ENCODE measurements at regions not wholly inside any gene's neighbourhood (a gene's known extent, or its start where the extent isn't known, plus 50 kb on each side); places are given as distances from the start of the nearest gene placed in this dataset.

DNA sequence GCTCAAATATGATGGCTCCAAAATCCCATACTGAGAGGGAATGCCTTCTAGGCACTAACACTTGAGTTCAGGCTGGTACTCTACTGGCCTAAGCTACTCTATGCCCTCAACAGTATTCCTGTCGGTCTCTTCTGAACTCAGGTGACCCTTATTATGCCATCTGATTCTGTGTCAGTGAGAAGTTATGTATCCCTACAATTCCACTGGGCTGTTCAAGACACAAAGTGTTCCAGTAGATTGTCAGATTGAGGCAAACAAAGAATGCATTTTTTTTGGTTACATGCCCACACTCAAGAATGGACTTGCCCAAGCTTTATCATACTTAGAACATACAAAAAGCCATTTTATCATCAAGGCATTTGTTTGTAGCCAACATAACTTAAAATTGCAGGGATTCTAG is 553.8 kb upstream of the PRMT6 start:
- WGBS (ENCODE audit: extremely low coverage, insufficient coverage, insufficient read length) = no CpG with 5 or more reads among the region's 1 CpG
- Histone ChIP-seq H2AFZ (ENCODE audit: insufficient read depth, low read length, poor library complexity) (no peak overlapping the region), H3K36me3 (ENCODE audit: control insufficient read depth in 1 of 2, insufficient read depth in 2 of 2, low read length in 2 of 2) (no peaks in the 10 kb centered on the region), H3K9me3 (ENCODE audit: insufficient read depth, low read depth, low read length) (no peaks in the 10 kb centered on the region), H3K27ac (ENCODE audit: low read depth, low read length) (no peak overlapping the region), H3K4ac (ENCODE audit: low read depth, low read length) (no peak overlapping the region), H3K4me2 (ENCODE audit: low read length) (no peak overlapping the region), H3K4me1 (ENCODE audit: control insufficient read depth in 1 of 2, insufficient read depth in 2 of 2, low read length in 2 of 2) (no peaks in the 10 kb centered on the region), H3K27me3 (ENCODE audit: insufficient read depth, low read length) (no peaks in the 10 kb centered on the region), H4K91ac (ENCODE audit: low read depth, low read length) (no peak overlapping the region), H2BK120ac (ENCODE audit: insufficient read depth, low read length, poor library complexity) (no peak overlapping the region), H3K4me3 (ENCODE audit: low read depth, low read length) (no peak overlapping the region), H2BK12ac (ENCODE audit: low read length) (no peak overlapping the region), H3K79me2 (ENCODE audit: control insufficient read depth, insufficient read depth, low read length, poor library complexity) (no peaks in the 10 kb centered on the region), H2AK5ac (ENCODE audit: low read length) (no peak overlapping the region), H3K9ac (ENCODE audit: low read length) (no peak overlapping the region), H4K8ac (ENCODE audit: low read depth, low read length) (no peak overlapping the region), H4K12ac (ENCODE audit: low read depth, low read length) (no peak overlapping the region), H3K79me1 (ENCODE audit: low read length) (no peaks in the 10 kb centered on the region), H3K23ac (ENCODE audit: low read length) (no peak overlapping the region), H3K14ac (ENCODE audit: low read length) (no peak overlapping the region), H2BK5ac (ENCODE audit: low read depth, low read length, poor library complexity) (no peak overlapping the region), H3K18ac (ENCODE audit: low read length) (no peak overlapping the region)
- DNase-seq = no peak

DNA sequence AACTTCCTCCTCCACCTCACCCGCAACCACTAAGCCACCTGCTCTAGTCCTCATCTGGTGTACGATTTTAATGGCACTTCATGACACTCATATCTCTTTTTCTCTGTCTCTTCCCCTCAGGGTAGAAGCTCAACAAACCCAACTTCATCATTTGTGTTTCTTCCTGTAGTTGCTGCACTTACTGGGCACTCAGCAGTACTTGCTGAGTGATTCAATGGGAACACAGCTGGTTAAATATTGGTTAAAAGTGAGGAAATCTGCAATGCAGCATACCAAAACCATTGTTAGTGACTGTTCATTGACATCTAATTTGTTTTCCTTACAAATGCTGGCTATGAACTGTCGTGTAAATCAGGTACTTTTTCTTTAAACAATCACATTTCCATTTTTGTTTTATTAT is 541.1 kb upstream of the PRMT6 start:
- no peaks in the 10 kb centered on the region for H3K9me3 ChIP-seq (ENCODE audit: insufficient read depth, low read depth, low read length)
- no peaks in the 10 kb centered on the region for H3K27me3 ChIP-seq (ENCODE audit: insufficient read depth, low read length)
- peak overlapping the region; percentile 90 for H3K23ac ChIP-seq (ENCODE audit: low read length)
- H2BK120ac ChIP-seq (ENCODE audit: insufficient read depth, low read length, poor library complexity) = no peak overlapping the region
- H4K12ac ChIP-seq (ENCODE audit: low read depth, low read length) = no peak overlapping the region
- H3K18ac ChIP-seq (ENCODE audit: low read length) = no peak overlapping the region
- no peaks in the 10 kb centered on the region for H3K79me2 ChIP-seq (ENCODE audit: control insufficient read depth, insufficient read depth, low read length, poor library complexity)
- WGBS (ENCODE audit: extremely low coverage, insufficient coverage, insufficient read length) = no CpG with 5 or more reads among the region's 3 CpGs
- no peak overlapping the region for H2AFZ ChIP-seq (ENCODE audit: insufficient read depth, low read length, poor library complexity)
- H2BK12ac ChIP-seq (ENCODE audit: low read length) = no peak overlapping the region
- no peak overlapping the region for H3K4me2 ChIP-seq (ENCODE audit: low read length)
- no peaks in the 10 kb centered on the region for H3K79me1 ChIP-seq (ENCODE audit: low read length)
- no peak overlapping the region for H2BK5ac ChIP-seq (ENCODE audit: low read depth, low read length, poor library complexity)
- no peak overlapping the region for H2AK5ac ChIP-seq (ENCODE audit: low read length)
- H3K36me3 ChIP-seq (ENCODE audit: control insufficient read depth in 1 of 2, insufficient read depth in 2 of 2, low read length in 2 of 2) = no peaks in the 10 kb centered on the region
- no peak overlapping the region for H3K4ac ChIP-seq (ENCODE audit: low read depth, low read length)
- no peak for DNase-seq
- no peak overlapping the region for H3K4me3 ChIP-seq (ENCODE audit: low read depth, low read length)
- H3K14ac ChIP-seq (ENCODE audit: low read length) = no peak overlapping the region
- no peak overlapping the region for H4K91ac ChIP-seq (ENCODE audit: low read depth, low read length)
- no peak overlapping the region for H3K27ac ChIP-seq (ENCODE audit: low read depth, low read length)
- H3K9ac ChIP-seq (ENCODE audit: low read length) = no peak overlapping the region
- no peaks in the 10 kb centered on the region for H3K4me1 ChIP-seq (ENCODE audit: control insufficient read depth in 1 of 2, insufficient read depth in 2 of 2, low read length in 2 of 2)
- no peak overlapping the region for H4K8ac ChIP-seq (ENCODE audit: low read depth, low read length)

DNA sequence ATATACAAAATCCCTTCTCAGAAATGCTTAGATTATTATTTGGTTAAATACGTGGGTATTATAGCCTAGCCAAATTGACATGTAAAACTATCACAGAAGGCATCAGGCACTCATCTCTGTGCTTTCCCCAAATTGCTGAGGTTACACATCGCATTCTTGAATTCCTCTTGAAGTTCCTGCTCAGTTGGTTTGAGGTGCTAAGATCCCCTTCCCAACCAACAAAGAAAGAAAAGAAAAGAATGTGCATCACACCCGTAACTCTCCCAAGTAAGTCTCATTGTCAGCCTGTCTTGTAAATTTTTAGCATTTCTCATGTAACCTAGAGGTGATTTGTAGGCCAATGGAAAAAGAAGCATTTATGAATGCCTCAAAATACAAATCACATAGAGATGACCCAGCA is 539.2 kb upstream of the PRMT6 start:
- H3K9me3 ChIP-seq (ENCODE audit: insufficient read depth, low read depth, low read length) = no peaks in the 10 kb centered on the region
- no peak overlapping the region for H4K8ac ChIP-seq (ENCODE audit: low read depth, low read length)
- no peaks in the 10 kb centered on the region for H3K4me1 ChIP-seq (ENCODE audit: control insufficient read depth in 1 of 2, insufficient read depth in 2 of 2, low read length in 2 of 2)

DNA sequence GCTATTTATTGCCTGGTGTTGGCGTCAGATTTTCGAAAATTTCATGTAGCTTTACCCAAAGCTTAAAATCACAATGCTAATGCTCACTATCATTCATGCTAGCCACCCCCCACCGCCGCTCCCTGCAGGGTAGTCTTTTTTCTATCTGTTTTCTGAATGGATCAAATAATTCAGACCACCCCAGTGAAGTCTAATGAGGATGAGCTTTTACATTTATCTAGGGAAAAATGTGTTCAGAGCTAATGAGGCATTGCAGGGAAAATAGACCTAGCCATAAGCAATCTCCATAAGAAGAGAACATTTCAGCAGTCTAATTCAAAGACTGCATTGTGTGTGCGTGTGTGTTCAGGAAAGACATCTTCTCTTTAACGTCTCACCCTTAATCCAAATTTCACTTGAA is 533.0 kb upstream of the PRMT6 start:
- Histone ChIP-seq H3K27ac (ENCODE audit: low read depth, low read length) (no peak overlapping the region), H2BK120ac (ENCODE audit: insufficient read depth, low read length, poor library complexity) (no peak overlapping the region), H2BK12ac (ENCODE audit: low read length) (no peak overlapping the region), H2AFZ (ENCODE audit: insufficient read depth, low read length, poor library complexity) (no peak overlapping the region), H4K8ac (ENCODE audit: low read depth, low read length) (no peak overlapping the region), H3K36me3 (ENCODE audit: control insufficient read depth in 1 of 2, insufficient read depth in 2 of 2, low read length in 2 of 2) (no peaks in the 10 kb centered on the region), H2AK5ac (ENCODE audit: low read length) (no peak overlapping the region), H4K12ac (ENCODE audit: low read depth, low read length) (no peak overlapping the region), H3K9ac (ENCODE audit: low read length) (no peak overlapping the region), H3K27me3 (ENCODE audit: insufficient read depth, low read length) (no peaks in the 10 kb centered on the region), H3K23ac (ENCODE audit: low read length) (no peak overlapping the region), H3K79me2 (ENCODE audit: control insufficient read depth, insufficient read depth, low read length, poor library complexity) (no peaks in the 10 kb centered on the region), H3K18ac (ENCODE audit: low read length) (no peak overlapping the region), H4K91ac (ENCODE audit: low read depth, low read length) (no peak overlapping the region), H3K4me2 (ENCODE audit: low read length) (no peak overlapping the region), H3K4me3 (ENCODE audit: low read depth, low read length) (no peak overlapping the region), H3K4ac (ENCODE audit: low read depth, low read length) (no peak overlapping the region), H3K9me3 (ENCODE audit: insufficient read depth, low read depth, low read length) (no peaks in the 10 kb centered on the region), H3K79me1 (ENCODE audit: low read length) (no peaks in the 10 kb centered on the region), H2BK5ac (ENCODE audit: low read depth, low read length, poor library complexity) (no peak overlapping the region), H3K4me1 (ENCODE audit: control insufficient read depth in 1 of 2, insufficient read depth in 2 of 2, low read length in 2 of 2) (no peaks in the 10 kb centered on the region), H3K14ac (ENCODE audit: low read length) (no peak overlapping the region)
- DNase-seq = no peak
- WGBS (ENCODE audit: extremely low coverage, insufficient coverage, insufficient read length) = no CpG with 5 or more reads among the region's 6 CpGs

More for the DNA sequence above, 539.2 kb upstream of the PRMT6 start:
- Histone ChIP-seq H2BK12ac (ENCODE audit: low read length) (no peak overlapping the region), H3K79me1 (ENCODE audit: low read length) (no peaks in the 10 kb centered on the region), H2BK120ac (ENCODE audit: insufficient read depth, low read length, poor library complexity) (no peak overlapping the region), H4K91ac (ENCODE audit: low read depth, low read length) (no peak overlapping the region), H3K79me2 (ENCODE audit: control insufficient read depth, insufficient read depth, low read length, poor library complexity) (no peaks in the 10 kb centered on the region), H3K36me3 (ENCODE audit: control insufficient read depth in 1 of 2, insufficient read depth in 2 of 2, low read length in 2 of 2) (no peaks in the 10 kb centered on the region), H4K12ac (ENCODE audit: low read depth, low read length) (no peak overlapping the region), H3K4me3 (ENCODE audit: low read depth, low read length) (no peak overlapping the region), H3K23ac (ENCODE audit: low read length) (no peak overlapping the region), H3K27ac (ENCODE audit: low read depth, low read length) (no peak overlapping the region), H3K9ac (ENCODE audit: low read length) (no peak overlapping the region), H3K4ac (ENCODE audit: low read depth, low read length) (no peak overlapping the region), H2AK5ac (ENCODE audit: low read length) (no peak overlapping the region), H3K18ac (ENCODE audit: low read length) (no peak overlapping the region), H2AFZ (ENCODE audit: insufficient read depth, low read length, poor library complexity) (no peak overlapping the region), H2BK5ac (ENCODE audit: low read depth, low read length, poor library complexity) (no peak overlapping the region), H3K4me2 (ENCODE audit: low read length) (no peak overlapping the region), H3K14ac (ENCODE audit: low read length) (no peak overlapping the region), H3K27me3 (ENCODE audit: insufficient read depth, low read length) (no peaks in the 10 kb centered on the region)
- WGBS (ENCODE audit: extremely low coverage, insufficient coverage, insufficient read length) = no CpG with 5 or more reads among the region's 3 CpGs
- DNase-seq = no peak

Measured in trophoblast cell (in vitro differentiated cells and primary cell).